Vagina (tissue), 2 donors: ENCODE measurements at regions not wholly inside any gene's neighbourhood (a gene's known extent, or its start where the extent isn't known, plus 50 kb on each side); places are given as distances from the start of the nearest gene placed in this dataset.

ENCODE experiments used
- DNase-seq, 2 donors: peaks; one replicate each; pipeline ENCODE4 v3.0.0-alpha.2; 2017; ENCODE audit errors: extremely low spot score in 2 of 2
- H3K27ac ChIP-seq: fragments of 200-600 bp; sonication (generic); one replicate; pipeline ENCODE4 v1.5.1; 2019
- H3K27me3 ChIP-seq: fragments of 200-600 bp; sonication (generic); one replicate; pipeline ENCODE4 v1.5.1; 2019
- H3K36me3 ChIP-seq, 2 donors: fragments of 200-600 bp; sonication (generic); one replicate each; pipeline ENCODE4 v1.5.1; 2017 to 2019
- H3K4me1 ChIP-seq: fragments of 200-600 bp; sonication (generic); one replicate; pipeline ENCODE4 v1.5.1; 2019
- H3K4me3 ChIP-seq, 2 donors: fragments of 200-600 bp; sonication (generic); 1 replicate in 1 of 2; 2 replicates in 1 of 2; pipeline ENCODE4 v1.5.1; 2016 to 2019
- H3K9me3 ChIP-seq: fragments of 200-600 bp; sonication (generic); one replicate; pipeline ENCODE4 v1.5.1; 2019
- CTCF ChIP-seq, 3 experiments: fragments of 450-650 bp in 2 of 3; fragments of 200-600 bp in 1 of 3; sonication (generic) in 1 of 3; IDR thresholded peaks; one replicate each; pipeline ENCODE4 v1.5.1; 2017 to 2019; ENCODE audit warnings: antibody characterized with exemption in 3 of 3, mild to moderate bottlenecking in 2 of 3, moderate library complexity in 2 of 3
- POLR2A ChIP-seq, 2 donors: fragments of 450-650 bp; IDR thresholded peaks; one replicate each; pipeline ENCODE4 v1.6.1; 2017; ENCODE audit warnings: antibody characterized with exemption in 2 of 2, mild to moderate bottlenecking in 2 of 2, moderate library complexity in 2 of 2
- POLR2AphosphoS5 ChIP-seq, 2 donors: sonication (generic); formaldehyde crosslinking; IDR thresholded peaks; one replicate each; pipeline ENCODE4 v1.9.0; 2017; ENCODE audit warnings: antibody characterized with exemption in 2 of 2, mild to moderate bottlenecking in 2 of 2, low read depth in 1 of 2; ENCODE audit not compliant: insufficient read depth in 1 of 2
- intact Hi-C: fragments of 100-400 bp; cut with DNase I; formaldehyde crosslinking; loops from one replicate; pipeline ENCODE4 v1.15.1; 2023

- no peak overlapping the region for H3K27ac ChIP-seq
- no peaks in the 10 kb centered on the region for H3K4me1 ChIP-seq
- intact Hi-C loops: no loop called here
- H3K27me3 ChIP-seq: no peaks in the 10 kb centered on the region
- no peak for DNase-seq
- TF ChIP-seq POLR2AphosphoS5 (IDR thresholded peaks at IDR 0.05; ENCODE audit: insufficient read depth in 1 of 2, low read depth in 1 of 2) (no peak), POLR2A (IDR thresholded peaks at IDR 0.05) (no peak), CTCF (IDR thresholded peaks at IDR 0.05) (no peak)
- H3K36me3 ChIP-seq: no peaks in the 10 kb centered on the region
- no peaks in the 10 kb centered on the region for H3K9me3 ChIP-seq
- no peak overlapping the region for H3K4me3 ChIP-seq
Observed at GRCh38 chr3:165619069-165619468, 218.2 kb downstream of the BCHE start.

GRCh38 chr3:165617134-165617533, 220.1 kb downstream of the BCHE start:
- intact Hi-C loops: no loop called here
- TF ChIP-seq CTCF (IDR thresholded peaks at IDR 0.05) (no peak), POLR2AphosphoS5 (IDR thresholded peaks at IDR 0.05; ENCODE audit: insufficient read depth in 1 of 2, low read depth in 1 of 2) (no peak), POLR2A (IDR thresholded peaks at IDR 0.05) (no peak)
- no peaks in the 10 kb centered on the region for H3K9me3 ChIP-seq
- H3K4me3 ChIP-seq: no peak overlapping the region
- H3K4me1 ChIP-seq: no peaks in the 10 kb centered on the region
- H3K36me3 ChIP-seq: no peaks in the 10 kb centered on the region
- H3K27me3 ChIP-seq: no peaks in the 10 kb centered on the region
- H3K27ac ChIP-seq: no peak overlapping the region
- DNase-seq: no peak

GRCh38 chr3:165614337-165614736, 222.9 kb downstream of the BCHE start:
- no peaks in the 10 kb centered on the region for H3K4me1 ChIP-seq
- no peaks in the 10 kb centered on the region for H3K36me3 ChIP-seq
- no peaks in the 10 kb centered on the region for H3K27me3 ChIP-seq
- intact Hi-C loops: no loop called here
- DNase-seq: no peak
- H3K9me3 ChIP-seq: no peaks in the 10 kb centered on the region
- H3K27ac ChIP-seq: no peak overlapping the region
- H3K4me3 ChIP-seq: no peak overlapping the region
- no peak for TF ChIP-seq POLR2AphosphoS5 (IDR thresholded peaks at IDR 0.05; ENCODE audit: insufficient read depth in 1 of 2, low read depth in 1 of 2)
- no peak for TF ChIP-seq CTCF (IDR thresholded peaks at IDR 0.05)

GRCh38 chr3:165613014-165613413, 224.2 kb downstream of the BCHE start:
- no peak for DNase-seq
- no peak overlapping the region for H3K4me3 ChIP-seq
- intact Hi-C loops: no loop called here
- no peaks in the 10 kb centered on the region for H3K27me3 ChIP-seq
- TF ChIP-seq CTCF (IDR thresholded peaks at IDR 0.05) (no peak), POLR2AphosphoS5 (IDR thresholded peaks at IDR 0.05; ENCODE audit: insufficient read depth in 1 of 2, low read depth in 1 of 2) (no peak), POLR2A (IDR thresholded peaks at IDR 0.05) (no peak)
- no peaks in the 10 kb centered on the region for H3K9me3 ChIP-seq
- no peak overlapping the region for H3K27ac ChIP-seq
- no peaks in the 10 kb centered on the region for H3K36me3 ChIP-seq
- H3K4me1 ChIP-seq: no peaks in the 10 kb centered on the region

GRCh38 chr3:165607221-165607620, 230.0 kb downstream of the BCHE start:
- Histone ChIP-seq H3K36me3 (no peaks in the 10 kb centered on the region), H3K4me3 (no peak overlapping the region), H3K27me3 (no peaks in the 10 kb centered on the region), H3K9me3 (no peaks in the 10 kb centered on the region), H3K4me1 (no peaks in the 10 kb centered on the region), H3K27ac (no peak overlapping the region)
- intact Hi-C loops: no loop called here
- no peak for DNase-seq
- TF ChIP-seq POLR2A (IDR thresholded peaks at IDR 0.05) (no peak), POLR2AphosphoS5 (IDR thresholded peaks at IDR 0.05; ENCODE audit: insufficient read depth in 1 of 2, low read depth in 1 of 2) (no peak), CTCF (IDR thresholded peaks at IDR 0.05) (no peak)
